AG09309 (cell line): ENCODE measurements at regions not wholly inside any gene's neighbourhood (a gene's known extent, or its start where the extent isn't known, plus 50 kb on each side); places are given as distances from the start of the nearest gene placed in this dataset.

Experiments
- DNase-seq: peaks from one replicate; pipeline ENCODE4 v3.0.0-alpha.2; 2010; ENCODE audit warnings: low read depth
- H3K4me3 ChIP-seq: 2 replicates; pipeline ENCODE4 v1.5.1; 2011; ENCODE audit warnings: mild to moderate bottlenecking, low read depth, low read length, moderate library complexity; ENCODE audit not compliant: control insufficient read depth
- TF ChIP-seq, protein P1 (sequence below): IDR thresholded peaks from 2 replicates; pipeline ENCODE4 v1.5.1; 2011; ENCODE audit warnings: mild to moderate bottlenecking, low read depth, low read length, inconsistent platforms; ENCODE audit not compliant: insufficient read depth, control insufficient read depth; ENCODE audit errors: missing control alignments

GRCh38 chr14:87643005-87643404, 350.0 kb downstream of the GALC start:
- no peak overlapping the region for H3K4me3 ChIP-seq
- TF ChIP-seq, protein P1, sequence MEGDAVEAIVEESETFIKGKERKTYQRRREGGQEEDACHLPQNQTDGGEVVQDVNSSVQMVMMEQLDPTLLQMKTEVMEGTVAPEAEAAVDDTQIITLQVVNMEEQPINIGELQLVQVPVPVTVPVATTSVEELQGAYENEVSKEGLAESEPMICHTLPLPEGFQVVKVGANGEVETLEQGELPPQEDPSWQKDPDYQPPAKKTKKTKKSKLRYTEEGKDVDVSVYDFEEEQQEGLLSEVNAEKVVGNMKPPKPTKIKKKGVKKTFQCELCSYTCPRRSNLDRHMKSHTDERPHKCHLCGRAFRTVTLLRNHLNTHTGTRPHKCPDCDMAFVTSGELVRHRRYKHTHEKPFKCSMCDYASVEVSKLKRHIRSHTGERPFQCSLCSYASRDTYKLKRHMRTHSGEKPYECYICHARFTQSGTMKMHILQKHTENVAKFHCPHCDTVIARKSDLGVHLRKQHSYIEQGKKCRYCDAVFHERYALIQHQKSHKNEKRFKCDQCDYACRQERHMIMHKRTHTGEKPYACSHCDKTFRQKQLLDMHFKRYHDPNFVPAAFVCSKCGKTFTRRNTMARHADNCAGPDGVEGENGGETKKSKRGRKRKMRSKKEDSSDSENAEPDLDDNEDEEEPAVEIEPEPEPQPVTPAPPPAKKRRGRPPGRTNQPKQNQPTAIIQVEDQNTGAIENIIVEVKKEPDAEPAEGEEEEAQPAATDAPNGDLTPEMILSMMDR = no peak
- DNase-seq = no peak

- DNase-seq = no peak
- TF ChIP-seq, protein P1 = no peak
Observed at GRCh38 chr14:87640553-87640952, 352.4 kb downstream of the GALC start.

DNA sequence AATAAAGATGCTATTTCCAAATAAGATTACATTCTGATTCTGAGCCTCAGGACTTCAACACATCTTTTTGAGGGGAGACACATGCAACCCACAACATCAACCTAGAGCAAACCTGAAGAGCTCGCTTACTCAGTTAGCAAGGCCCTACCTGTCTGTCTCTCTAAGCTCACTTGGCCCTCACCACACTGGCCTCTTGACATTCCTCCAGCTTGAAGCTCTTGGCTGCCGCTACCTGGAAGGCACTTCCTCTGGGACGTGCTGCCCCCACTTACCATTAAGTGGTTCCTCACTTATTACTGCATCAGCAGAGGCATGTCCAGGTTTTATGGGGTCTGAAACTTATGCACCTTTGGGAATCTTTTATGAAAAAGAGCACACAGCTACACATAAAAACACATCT, 354.8 kb downstream of the GALC start:
- no peak overlapping the region for H3K4me3 ChIP-seq
- TF ChIP-seq, protein P1 = no peak
- no peak for DNase-seq

More at GRCh38 chr14:87640553-87640952, 352.4 kb downstream of the GALC start:
- no peak overlapping the region for H3K4me3 ChIP-seq

GRCh38 chr14:87635442-87635841, 357.5 kb downstream of the GALC start:
- DNase-seq = no peak
- H3K4me3 ChIP-seq = no peak overlapping the region
- TF ChIP-seq, protein P1 = no peak

GRCh38 chr14:87632796-87633195, 360.2 kb downstream of the GALC start:
- DNase-seq = no peak
- TF ChIP-seq, protein P1 = no peak
- no peak overlapping the region for H3K4me3 ChIP-seq

DNA sequence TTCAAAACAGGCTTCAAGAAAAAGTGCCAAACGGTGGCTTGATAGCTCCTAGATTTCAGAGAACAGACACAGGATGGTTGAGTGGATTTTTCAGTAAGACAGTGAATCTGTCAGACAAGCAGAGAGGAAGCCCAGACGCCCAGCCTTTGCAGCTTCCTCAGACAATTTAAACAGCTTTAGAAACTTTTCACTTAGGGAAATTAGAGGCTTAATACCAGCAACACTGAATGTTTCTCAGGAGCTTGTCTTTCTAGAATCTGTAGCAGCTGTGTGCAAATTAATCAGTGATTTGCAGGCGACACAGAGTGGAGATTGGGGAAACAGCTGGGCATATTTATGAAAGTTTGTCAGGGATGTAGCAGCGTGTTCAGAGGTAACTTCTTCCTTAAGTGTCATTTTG, 362.1 kb downstream of the GALC start:
- H3K4me3 ChIP-seq = no peak overlapping the region
- TF ChIP-seq, protein P1 = no peak
- no peak for DNase-seq

GRCh38 chr14:87629788-87630187, 363.2 kb downstream of the GALC start:
- DNase-seq = no peak
- no peak overlapping the region for H3K4me3 ChIP-seq
- TF ChIP-seq, protein P1 = no peak
